AG04450 (cell line): ENCODE measurements at regions not wholly inside any gene's neighbourhood (a gene's known extent, or its start where the extent isn't known, plus 50 kb on each side); places are given as distances from the start of the nearest gene placed in this dataset.

Experiments used
- CTCF ChIA-PET: fragments of 300-600, 350-600 bp; formaldehyde crosslinking; extraction: SDS; loops from one replicate; lab custom pipeline; 2022; ENCODE audit warnings: antibody characterized with exemption, inconsistent platforms; lab: Charles Lee
- POLR2A ChIA-PET: fragments of 350-600 bp; formaldehyde crosslinking; extraction: SDS; loops from one replicate; lab custom pipeline; 2021; ENCODE audit warnings: antibody characterized with exemption, inconsistent platforms; lab: Yijun Ruan, JAX
- DNase-seq: peaks from one replicate; pipeline ENCODE4 v3.0.0-alpha.2; 2011; ENCODE audit warnings: low read depth, low spot score
- H3K27ac ChIP-seq: one replicate; pipeline ENCODE4 v1.5.1; 2012; ENCODE audit warnings: low read depth, low read length, control low read depth
- H3K27me3 ChIP-seq: one replicate; pipeline ENCODE4 v1.6.0; 2012; ENCODE audit warnings: low read length; ENCODE audit not compliant: control insufficient read depth, insufficient read depth
- H3K4me3 ChIP-seq: 2 replicates; pipeline ENCODE4 v1.5.1; 2011; ENCODE audit warnings: mild to moderate bottlenecking, low read depth, low read length, control low read depth
- H3K9me3 ChIP-seq: 2 replicates; pipeline ENCODE4 v1.5.1; 2012; ENCODE audit warnings: low read length; ENCODE audit not compliant: control insufficient read depth, insufficient read depth
- TF ChIP-seq, protein P1 (sequence below): IDR thresholded peaks from 2 replicates; pipeline ENCODE4 v1.5.1; 2011; ENCODE audit warnings: low read depth, low read length, control low read depth, inconsistent platforms

DNA sequence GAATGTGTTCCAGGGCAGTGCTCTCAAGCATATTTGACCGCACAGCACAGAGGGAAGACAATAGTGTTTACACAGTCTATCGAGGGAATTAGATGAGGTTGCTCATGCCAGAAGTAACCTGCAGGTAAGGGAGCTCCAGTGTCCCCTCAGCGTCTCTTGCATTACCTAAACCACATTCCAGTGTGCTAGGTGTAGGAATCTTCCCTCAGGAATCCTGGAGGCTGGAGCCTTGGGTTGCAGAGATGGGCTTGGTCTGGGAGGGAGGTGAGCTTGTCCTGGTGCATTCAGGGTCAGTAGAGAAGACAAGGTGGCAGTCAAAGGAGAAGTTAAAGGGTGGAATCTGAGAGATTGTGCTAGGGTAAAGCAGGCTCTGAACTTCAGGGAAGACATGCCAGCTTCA, 56.3 kb downstream of the SOX14 start:
- TF ChIP-seq, protein P1, sequence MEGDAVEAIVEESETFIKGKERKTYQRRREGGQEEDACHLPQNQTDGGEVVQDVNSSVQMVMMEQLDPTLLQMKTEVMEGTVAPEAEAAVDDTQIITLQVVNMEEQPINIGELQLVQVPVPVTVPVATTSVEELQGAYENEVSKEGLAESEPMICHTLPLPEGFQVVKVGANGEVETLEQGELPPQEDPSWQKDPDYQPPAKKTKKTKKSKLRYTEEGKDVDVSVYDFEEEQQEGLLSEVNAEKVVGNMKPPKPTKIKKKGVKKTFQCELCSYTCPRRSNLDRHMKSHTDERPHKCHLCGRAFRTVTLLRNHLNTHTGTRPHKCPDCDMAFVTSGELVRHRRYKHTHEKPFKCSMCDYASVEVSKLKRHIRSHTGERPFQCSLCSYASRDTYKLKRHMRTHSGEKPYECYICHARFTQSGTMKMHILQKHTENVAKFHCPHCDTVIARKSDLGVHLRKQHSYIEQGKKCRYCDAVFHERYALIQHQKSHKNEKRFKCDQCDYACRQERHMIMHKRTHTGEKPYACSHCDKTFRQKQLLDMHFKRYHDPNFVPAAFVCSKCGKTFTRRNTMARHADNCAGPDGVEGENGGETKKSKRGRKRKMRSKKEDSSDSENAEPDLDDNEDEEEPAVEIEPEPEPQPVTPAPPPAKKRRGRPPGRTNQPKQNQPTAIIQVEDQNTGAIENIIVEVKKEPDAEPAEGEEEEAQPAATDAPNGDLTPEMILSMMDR, result no peak
- Histone ChIP-seq H3K4me3 (no peak overlapping the region), H3K9me3 (peaks cover 4% of the 10 kb centered on the region; the same call in 1 of the 2 replicates), H3K27ac (no peak overlapping the region), H3K27me3 (no peaks in the 10 kb centered on the region)
- DNase-seq, result no peak
- ChIA-PET POLR2A (no interaction called here), CTCF (no interaction called here)

DNA sequence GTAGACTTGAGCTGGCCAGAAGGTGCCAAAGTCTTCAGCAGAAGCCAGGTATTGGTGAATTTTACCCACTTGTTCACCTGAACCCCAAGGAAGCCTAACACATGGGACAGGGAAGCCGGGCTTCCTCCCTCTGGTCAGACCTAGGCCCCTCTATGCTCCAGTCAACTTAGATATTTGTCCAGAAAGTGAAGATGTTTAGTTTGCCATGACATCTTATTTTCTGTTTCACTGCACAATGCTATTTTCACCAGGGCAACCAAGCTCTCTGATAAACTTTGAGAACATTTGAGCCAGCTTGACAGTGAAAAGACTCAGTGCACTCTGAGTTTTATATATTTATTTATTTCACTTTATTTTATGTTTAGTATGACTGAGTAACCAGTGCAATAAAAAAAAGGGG, 71.0 kb downstream of the SOX14 start:
- Histone ChIP-seq H3K9me3 (no peaks in the 10 kb centered on the region), H3K4me3 (no peak overlapping the region)
- POLR2A ChIA-PET, result no interaction called here

DNA sequence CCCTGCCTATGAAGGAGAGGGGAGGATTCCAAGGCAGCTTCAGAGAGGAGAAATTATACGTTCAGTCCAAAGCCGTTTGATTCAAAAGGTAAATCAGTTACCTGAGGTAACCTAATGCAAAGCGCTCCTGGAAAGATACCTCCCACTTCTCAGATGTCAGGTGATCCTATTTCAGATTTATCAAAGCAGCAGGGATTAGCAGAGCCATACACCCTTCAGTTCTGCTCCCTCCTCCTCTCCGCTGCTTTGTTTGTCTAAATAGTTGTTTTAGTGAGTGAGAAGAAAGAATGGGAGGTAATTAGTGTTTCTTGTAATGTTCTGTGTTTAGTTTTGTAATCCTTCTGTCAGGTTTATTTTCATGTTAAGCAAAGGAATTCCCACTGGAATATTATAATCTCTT, 81.1 kb downstream of the SOX14 start:
- TF ChIP-seq, protein P1, result no peak
- no peak for DNase-seq
- POLR2A ChIA-PET, result no interaction called here
- Histone ChIP-seq H3K4me3 (no peak overlapping the region), H3K27ac (no peak overlapping the region), H3K27me3 (no peaks in the 10 kb centered on the region), H3K9me3 (no peaks in the 10 kb centered on the region)
- CTCF ChIA-PET, result no interaction called here

More for the DNA sequence above, 71.0 kb downstream of the SOX14 start:
- DNase-seq, result no peak
- Histone ChIP-seq H3K27ac (no peak overlapping the region), H3K27me3 (no peaks in the 10 kb centered on the region)
- CTCF ChIA-PET, result no interaction called here
- TF ChIP-seq, protein P1, result no peak

DNA sequence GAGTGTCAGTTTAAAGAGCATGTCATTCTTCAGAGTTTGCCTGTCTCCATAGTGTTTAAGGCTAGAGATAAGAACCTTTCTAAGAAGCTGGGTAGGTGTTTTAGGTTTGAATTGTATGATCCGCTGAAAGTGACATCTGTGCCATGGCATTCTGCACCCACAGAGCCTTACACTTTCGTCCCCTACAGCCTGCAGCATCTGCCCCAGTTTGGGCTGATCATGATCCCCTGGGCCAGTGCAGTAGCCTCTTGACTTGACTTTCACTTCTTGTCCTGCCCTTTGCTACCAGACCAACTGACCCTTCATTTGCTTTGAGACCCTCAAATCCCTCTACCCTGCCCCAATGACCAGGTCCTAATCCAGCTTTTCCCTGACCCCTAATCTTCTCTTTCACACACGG, 81.6 kb downstream of the SOX14 start:
- no peak for DNase-seq
- Histone ChIP-seq H3K4me3 (no peak overlapping the region), H3K9me3 (no peaks in the 10 kb centered on the region), H3K27me3 (no peaks in the 10 kb centered on the region), H3K27ac (no peak overlapping the region)
- ChIA-PET POLR2A (no interaction called here), CTCF (interaction anchor here (1.7 kb wide), 1 partner anchor 739 kb away, joined by 3 read pairs; no protein-coding TSS in a partner anchor)
- TF ChIP-seq, protein P1, result no peak

DNA sequence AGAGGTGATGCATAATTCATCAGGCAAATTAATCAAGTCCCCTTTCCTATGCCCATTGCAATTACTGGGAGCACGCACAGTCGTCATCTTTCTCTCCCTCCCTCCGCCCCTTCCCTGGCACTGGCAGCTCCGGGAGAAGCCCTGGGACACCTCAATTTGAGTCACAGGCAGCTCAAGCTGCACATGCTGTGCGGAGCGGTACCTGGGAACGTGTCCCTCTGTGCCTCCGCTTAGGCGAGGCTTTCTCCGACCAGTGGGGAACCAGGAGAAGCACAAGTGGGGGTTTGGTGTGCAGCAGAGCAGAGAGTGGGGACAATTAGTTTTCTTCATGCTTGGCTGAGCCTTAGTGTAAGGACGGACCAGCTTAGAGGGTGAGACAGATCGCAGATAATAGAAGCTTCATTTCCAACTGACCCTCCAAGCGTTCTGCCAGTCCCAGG, 88.3 kb downstream of the SOX14 start:
- POLR2A ChIA-PET, result no interaction called here
- CTCF ChIA-PET, result no interaction called here
- no peak for DNase-seq

More for the DNA sequence above, 88.3 kb downstream of the SOX14 start:
- no peaks in the 10 kb centered on the region for H3K27me3 ChIP-seq
- H3K9me3 ChIP-seq, result no peaks in the 10 kb centered on the region
- no peak overlapping the region for H3K4me3 ChIP-seq
- TF ChIP-seq, protein P1, result no peak
- H3K27ac ChIP-seq, result no peak overlapping the region
